Sigmoid colon (tissue), 3 donors: ENCODE measurements at regions not wholly inside any gene's neighbourhood (a gene's known extent, or its start where the extent isn't known, plus 50 kb on each side); places are given as distances from the start of the nearest gene placed in this dataset.

Experiments used
- CTCF ChIP-seq, 4 experiments: fragments of 450-650 bp in 3 of 4; fragments of 200-600 bp in 1 of 4; IDR thresholded peaks; one replicate each; pipeline ENCODE4 v1.5.1; 2016 to 2019; ENCODE audit warnings: antibody characterized with exemption in 4 of 4, mild to moderate bottlenecking in 3 of 4, moderate library complexity in 2 of 4
- POLR2A ChIP-seq, 2 donors: fragments of 450-650 bp; IDR thresholded peaks; one replicate each; pipeline ENCODE4 v1.6.1; 2016; ENCODE audit warnings: antibody characterized with exemption in 2 of 2, mild to moderate bottlenecking in 2 of 2, moderate library complexity in 2 of 2

DNA sequence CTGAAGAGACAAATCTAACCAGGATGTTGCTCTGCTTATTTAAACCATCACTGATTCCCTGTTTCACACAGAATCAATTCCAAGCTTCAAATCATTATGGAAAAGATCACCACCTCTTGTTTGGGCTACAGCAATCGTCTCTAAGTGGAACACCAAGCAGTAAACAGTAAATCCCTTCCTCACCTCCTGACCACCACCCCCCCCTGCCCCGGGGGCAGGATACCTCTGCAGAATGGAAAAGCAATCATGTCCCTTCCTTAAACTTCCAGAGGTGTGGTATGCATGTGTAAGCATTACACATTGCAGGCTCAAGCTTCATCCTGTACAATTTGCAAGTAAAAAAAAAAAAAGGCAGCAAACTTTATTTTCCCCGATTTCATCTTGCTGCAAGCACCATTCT lies 373.8 kb downstream of the NPIPA8 start:
- TF ChIP-seq CTCF (IDR thresholded peaks at IDR 0.05) (no peak), POLR2A (IDR thresholded peaks at IDR 0.05) (no peak)
